ENCODE measurements at regions not wholly inside any gene's neighbourhood (a gene's known extent, or its start where the extent isn't known, plus 50 kb on each side); places are given as distances from the start of the nearest gene placed in this dataset.

- no peaks in the 10 kb centered on the region for H3K36me3 Mint-ChIP-seq
- Histone ChIP-seq H3K4me2 (no peak overlapping the region), H3K27me3 (no peaks in the 10 kb centered on the region), H2AFZ (replicated peaks) (no peak overlapping the region), H3K36me3 (no peaks in the 10 kb centered on the region), H3F3A (ENCODE audit: low read depth) (no peaks in the 10 kb centered on the region), H4K20me1 (ENCODE audit: low read depth) (no peaks in the 10 kb centered on the region), H3K4me3 (no peak overlapping the region), H3K27ac (no peak overlapping the region), H3K9me3 (ENCODE audit: low read depth) (no peaks in the 10 kb centered on the region), H3K4me1 (no peaks in the 10 kb centered on the region), H3K79me2 (ENCODE audit: low read depth) (no peaks in the 10 kb centered on the region), H3K9ac (no peak overlapping the region)
- no peak overlapping the region for H3K4me3 Mint-ChIP-seq
- H3K27me3 Mint-ChIP-seq (ENCODE audit: insufficient read depth, low read depth): no peaks in the 10 kb centered on the region
- TF ChIP-seq CTCF (IDR thresholded peaks at IDR 0.05): no peak
- TF ChIP-seq EZH2 (IDR thresholded peaks at IDR 0.05): no peak
- no peak for TF ChIP-seq EZH2phosphoT487 (IDR thresholded peaks at IDR 0.05)
- H3K27ac Mint-ChIP-seq: no peak overlapping the region
- H3K4me1 Mint-ChIP-seq: no peaks in the 10 kb centered on the region
- no peaks in the 10 kb centered on the region for H3K9me3 Mint-ChIP-seq
- no peak for DNase-seq (ENCODE audit: low spot score)
These were observed 74.0 kb upstream of the MIER3 start for GRCh38 chr5:57025961-57026360.

- Histone ChIP-seq H3K36me3 (no peaks in the 10 kb centered on the region), H3K27ac (no peak overlapping the region), H3K9ac (no peak overlapping the region), H4K20me1 (ENCODE audit: low read depth) (no peaks in the 10 kb centered on the region), H2AFZ (replicated peaks) (no peak overlapping the region), H3K4me1 (no peaks in the 10 kb centered on the region), H3K79me2 (ENCODE audit: low read depth) (no peaks in the 10 kb centered on the region), H3F3A (ENCODE audit: low read depth) (no peaks in the 10 kb centered on the region), H3K27me3 (no peaks in the 10 kb centered on the region), H3K4me3 (no peak overlapping the region), H3K4me2 (no peak overlapping the region), H3K9me3 (ENCODE audit: low read depth) (no peaks in the 10 kb centered on the region)
- Mint-ChIP-seq H3K4me3 (no peak overlapping the region), H3K9me3 (no peaks in the 10 kb centered on the region), H3K4me1 (no peaks in the 10 kb centered on the region), H3K27me3 (ENCODE audit: insufficient read depth, low read depth) (no peaks in the 10 kb centered on the region), H3K27ac (no peak overlapping the region), H3K36me3 (no peaks in the 10 kb centered on the region)
- TF ChIP-seq EZH2 (IDR thresholded peaks at IDR 0.05): no peak
- no peak for TF ChIP-seq CTCF (IDR thresholded peaks at IDR 0.05)
- no peak for TF ChIP-seq EZH2phosphoT487 (IDR thresholded peaks at IDR 0.05)
- DNase-seq (ENCODE audit: low spot score): no peak
These were observed 76.2 kb upstream of the MIER3 start for GRCh38 chr5:57028161-57028560.

GRCh38 chr5:57032151-57032551 lies 80.2 kb upstream of the MIER3 start:
- TF ChIP-seq EZH2 (IDR thresholded peaks at IDR 0.05) (no peak), CTCF (IDR thresholded peaks at IDR 0.05) (no peak), EZH2phosphoT487 (IDR thresholded peaks at IDR 0.05) (no peak)
- H3K36me3 Mint-ChIP-seq: no peaks in the 10 kb centered on the region
- no peak overlapping the region for H3K27ac Mint-ChIP-seq
- H3K4me1 Mint-ChIP-seq: no peaks in the 10 kb centered on the region
- Histone ChIP-seq H3F3A (ENCODE audit: low read depth) (no peaks in the 10 kb centered on the region), H3K4me1 (peaks cover 1% of the 10 kb centered on the region), H3K79me2 (ENCODE audit: low read depth) (no peaks in the 10 kb centered on the region), H3K4me2 (no peak overlapping the region), H3K9me3 (ENCODE audit: low read depth) (no peaks in the 10 kb centered on the region), H3K27me3 (no peaks in the 10 kb centered on the region), H4K20me1 (ENCODE audit: low read depth) (no peaks in the 10 kb centered on the region), H3K27ac (no peak overlapping the region), H3K4me3 (no peak overlapping the region), H2AFZ (replicated peaks) (no peak overlapping the region), H3K36me3 (no peaks in the 10 kb centered on the region), H3K9ac (no peak overlapping the region)
- no peaks in the 10 kb centered on the region for H3K9me3 Mint-ChIP-seq
- no peak for DNase-seq (ENCODE audit: low spot score)
- peaks cover 4% of the 10 kb centered on the region for H3K27me3 Mint-ChIP-seq (ENCODE audit: insufficient read depth, low read depth)
- no peak overlapping the region for H3K4me3 Mint-ChIP-seq

GRCh38 chr5:57033103-57033502 lies 81.2 kb upstream of the MIER3 start:
- H3K4me2 ChIP-seq: no peak overlapping the region
- no peak overlapping the region for H2AFZ ChIP-seq (replicated peaks)
- H3K9me3 ChIP-seq (ENCODE audit: low read depth): no peaks in the 10 kb centered on the region
- no peak overlapping the region for H3K9ac ChIP-seq
- TF ChIP-seq CTCF (IDR thresholded peaks at IDR 0.05): no peak
- no peak for TF ChIP-seq EZH2 (IDR thresholded peaks at IDR 0.05)
- TF ChIP-seq EZH2phosphoT487 (IDR thresholded peaks at IDR 0.05): no peak
- DNase-seq (ENCODE audit: low spot score): no peak
- H3K9me3 Mint-ChIP-seq: no peaks in the 10 kb centered on the region
- H3K4me3 ChIP-seq: no peak overlapping the region
- H3K36me3 Mint-ChIP-seq: no peaks in the 10 kb centered on the region
- H4K20me1 ChIP-seq (ENCODE audit: low read depth): no peaks in the 10 kb centered on the region
- H3K27ac ChIP-seq: no peak overlapping the region
- H3K27ac Mint-ChIP-seq: no peak overlapping the region
- H3K27me3 Mint-ChIP-seq (ENCODE audit: insufficient read depth, low read depth): peaks cover 4% of the 10 kb centered on the region
- H3K36me3 ChIP-seq: no peaks in the 10 kb centered on the region
- no peak overlapping the region for H3K4me3 Mint-ChIP-seq
- H3K79me2 ChIP-seq (ENCODE audit: low read depth): no peaks in the 10 kb centered on the region
- H3F3A ChIP-seq (ENCODE audit: low read depth): no peaks in the 10 kb centered on the region
- no peaks in the 10 kb centered on the region for H3K27me3 ChIP-seq
- peaks cover 6% of the 10 kb centered on the region for H3K4me1 ChIP-seq
- no peaks in the 10 kb centered on the region for H3K4me1 Mint-ChIP-seq
